Astrocyte of the cerebellum (primary cell): ENCODE measurements at regions not wholly inside any gene's neighbourhood (a gene's known extent, or its start where the extent isn't known, plus 50 kb on each side); places are given as distances from the start of the nearest gene placed in this dataset.

Experiments used
- DNase-seq: peaks from one replicate; pipeline ENCODE4 v3.0.0-alpha.2; 2011; ENCODE audit warnings: low read depth
- H3K4me3 ChIP-seq: 2 replicates; pipeline ENCODE4 v1.5.1; 2011; ENCODE audit warnings: mild to moderate bottlenecking, low read depth, low read length, moderate library complexity
- CTCF ChIP-seq: IDR thresholded peaks from 2 replicates; pipeline ENCODE4 v1.5.1; 2012; ENCODE audit warnings: low read length, low read depth, moderate library complexity, mild to moderate bottlenecking; ENCODE audit errors: missing control alignments
- in situ Hi-C: cut with HindIII; loops from 2 replicates; pipeline ENCODE4 v1.10.0; 2017; ENCODE audit warnings: low sequenced_read_pairs

GRCh38 chr2:8436585-8436984 lies 245.3 kb upstream of the ID2 start:
- in situ Hi-C loops: no loop called here
- no peak for DNase-seq
- no peak for TF ChIP-seq CTCF
- no peak overlapping the region for H3K4me3 ChIP-seq

GRCh38 chr2:8437228-8437948 lies 244.5 kb upstream of the ID2 start:
- TF ChIP-seq CTCF: no peak
- in situ Hi-C loops: no loop called here
- DNase-seq: no peak
- no peak overlapping the region for H3K4me3 ChIP-seq

GRCh38 chr2:8437949-8438400 lies 243.9 kb upstream of the ID2 start:
- DNase-seq: no peak
- TF ChIP-seq CTCF: no peak
- no peak overlapping the region for H3K4me3 ChIP-seq
- in situ Hi-C loops: no loop called here

GRCh38 chr2:8438476-8438875 lies 243.4 kb upstream of the ID2 start:
- TF ChIP-seq CTCF: no peak
- in situ Hi-C loops: no loop called here
- DNase-seq: no peak
- no peak overlapping the region for H3K4me3 ChIP-seq

GRCh38 chr2:8438996-8439395 lies 242.9 kb upstream of the ID2 start:
- TF ChIP-seq CTCF: no peak
- H3K4me3 ChIP-seq: no peak overlapping the region
- in situ Hi-C loops: no loop called here
- no peak for DNase-seq

GRCh38 chr2:8440029-8440778 lies 241.7 kb upstream of the ID2 start:
- H3K4me3 ChIP-seq: no peak overlapping the region
- in situ Hi-C loops: no loop called here
- no peak for DNase-seq
- TF ChIP-seq CTCF: no peak
